GM18511 (cell line): ENCODE measurements at regions not wholly inside any gene's neighbourhood (a gene's known extent, or its start where the extent isn't known, plus 50 kb on each side); places are given as distances from the start of the nearest gene placed in this dataset.

Experiments
- ATAC-seq: cut with Tn5 transposase; IDR thresholded peaks from one replicate; pipeline ENCODE4 v1.9.1; 2021; ENCODE audit warnings: mild to moderate bottlenecking, moderate library complexity; ENCODE audit not compliant: unreplicated experiment

DNA sequence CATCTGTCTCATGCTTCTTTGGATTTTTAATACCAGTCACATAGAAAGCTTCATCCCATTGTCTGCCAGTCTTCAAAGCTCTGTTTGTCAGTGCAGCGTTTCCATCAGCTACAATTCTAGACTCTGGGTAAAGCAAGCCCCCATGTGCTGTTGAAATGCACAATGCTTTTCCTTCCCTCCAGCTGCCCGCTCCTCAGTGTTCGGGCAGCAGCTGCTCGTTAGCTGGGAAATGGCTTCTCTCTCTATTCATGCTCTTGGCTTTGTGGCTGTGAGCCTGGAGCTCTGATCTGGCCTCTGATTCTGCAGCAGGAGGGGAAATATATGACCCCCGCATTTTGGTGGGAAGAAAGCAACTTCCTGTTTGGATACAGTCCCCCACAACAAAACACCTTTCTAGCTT lies 213.0 kb upstream of the CDYL start:
- no peak for ATAC-seq

DNA sequence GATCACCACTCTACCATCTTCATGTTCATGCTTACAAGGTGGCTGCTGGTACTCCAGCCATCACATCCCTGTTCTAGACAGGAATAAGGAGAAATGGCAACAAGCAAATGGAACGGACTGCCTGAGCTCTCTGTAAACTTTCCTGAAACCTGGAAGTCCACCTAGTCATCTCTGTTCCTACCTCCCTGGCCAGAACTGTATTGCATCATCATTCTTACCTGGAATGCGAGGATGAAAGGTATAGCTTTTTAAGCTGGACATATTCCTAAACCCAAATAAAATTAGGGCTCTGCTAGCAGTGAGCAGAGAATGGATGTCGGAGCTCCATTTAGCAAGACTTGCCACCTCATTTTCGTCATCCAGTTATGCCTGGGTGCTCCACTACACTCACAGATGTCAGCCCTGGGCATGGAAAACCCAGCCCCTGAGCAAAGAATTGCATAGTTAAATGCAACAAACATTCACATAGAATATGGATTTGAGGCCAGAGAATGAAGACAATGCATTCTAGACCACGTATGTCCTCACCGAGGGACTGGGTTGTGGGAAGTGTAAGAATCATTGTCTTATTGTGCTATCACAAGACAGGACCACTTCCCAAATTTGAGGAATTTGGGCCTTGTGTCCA lies 214.3 kb upstream of the CDYL start:
- ATAC-seq: no peak

DNA sequence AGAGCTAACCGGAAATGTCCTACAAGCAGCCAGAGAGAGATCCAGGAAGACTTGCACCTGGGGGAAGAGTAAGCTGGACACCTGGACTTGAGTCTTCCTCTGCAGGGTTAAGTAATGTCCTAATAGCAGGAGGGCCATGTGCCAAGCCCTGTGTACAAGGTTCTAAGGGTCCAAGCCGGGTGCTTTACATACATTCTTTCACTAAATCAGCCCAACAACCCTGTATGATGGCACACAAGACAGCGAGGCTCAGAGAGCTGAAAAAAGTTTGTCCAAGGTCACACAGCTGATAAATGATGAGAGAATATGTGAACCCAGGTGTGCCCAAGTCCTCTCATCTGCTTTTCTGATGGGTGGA lies 215.1 kb upstream of the CDYL start:
- no peak for ATAC-seq

DNA sequence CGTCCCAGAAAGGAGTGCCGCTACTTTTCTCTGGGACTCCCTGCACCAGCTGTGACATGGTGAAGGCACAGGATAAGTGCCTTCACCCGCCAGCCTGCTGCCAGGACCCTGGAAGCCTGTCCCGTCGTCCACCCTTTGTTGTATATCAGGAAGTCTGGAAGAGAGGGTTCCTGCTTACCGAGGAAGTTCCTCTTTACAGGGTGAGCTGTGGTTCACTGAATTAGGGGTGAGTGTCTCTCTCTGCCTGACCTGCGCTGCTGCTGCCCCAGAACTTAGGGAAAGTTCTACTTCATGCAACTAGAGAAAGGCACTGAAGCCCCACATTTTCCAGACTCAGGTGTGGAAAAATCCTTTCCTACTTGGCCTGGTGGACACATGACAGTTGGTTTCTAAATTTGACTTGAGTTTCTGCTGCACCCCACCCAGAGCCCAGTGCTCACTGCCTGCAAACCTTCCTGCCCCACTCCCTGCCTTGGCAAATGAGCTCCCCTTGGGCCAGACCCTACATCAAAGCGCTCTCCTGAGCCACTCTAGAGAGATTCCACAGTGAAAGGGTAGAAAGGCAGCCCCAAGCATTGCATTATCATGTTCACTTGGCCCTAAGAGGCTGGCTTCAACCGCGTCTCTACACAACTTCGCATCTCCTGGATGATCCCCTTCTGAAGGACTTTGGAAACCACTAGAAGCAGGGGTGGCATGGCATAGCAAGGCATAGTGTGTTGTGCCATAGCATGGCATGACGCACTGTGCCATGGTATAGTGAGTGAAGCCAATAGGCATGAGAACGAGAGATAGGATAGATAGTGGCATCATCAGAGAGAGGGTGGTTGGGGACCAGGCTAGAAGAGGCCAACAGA lies 215.8 kb upstream of the CDYL start:
- no peak for ATAC-seq

DNA sequence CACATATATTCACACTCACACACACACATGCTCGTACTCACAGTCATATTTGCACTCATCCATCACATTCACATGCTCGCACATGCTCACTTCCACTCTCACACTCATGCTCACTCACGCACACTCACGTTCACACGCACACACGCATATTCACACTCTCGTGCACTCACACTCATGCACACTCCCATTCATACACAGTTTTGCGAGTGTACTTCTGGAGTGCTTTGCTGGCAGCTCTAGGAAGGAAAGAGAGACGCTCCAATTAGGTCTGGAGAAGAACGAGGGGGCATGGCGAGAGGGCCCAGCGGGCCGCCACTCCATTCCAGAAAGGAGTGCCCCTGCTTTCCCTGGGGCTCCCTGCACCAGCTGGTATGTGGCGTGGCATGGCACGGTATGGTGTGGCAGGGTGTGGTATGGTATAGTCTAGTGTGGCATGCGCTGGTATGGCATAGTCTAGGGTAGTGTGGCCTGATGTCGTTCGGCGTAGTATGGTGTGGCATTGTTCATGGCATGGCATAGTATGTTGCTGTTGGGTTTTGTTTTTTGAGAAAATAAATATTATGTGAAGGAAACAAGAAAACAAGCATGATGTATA lies 216.8 kb upstream of the CDYL start:
- ATAC-seq: no peak

DNA sequence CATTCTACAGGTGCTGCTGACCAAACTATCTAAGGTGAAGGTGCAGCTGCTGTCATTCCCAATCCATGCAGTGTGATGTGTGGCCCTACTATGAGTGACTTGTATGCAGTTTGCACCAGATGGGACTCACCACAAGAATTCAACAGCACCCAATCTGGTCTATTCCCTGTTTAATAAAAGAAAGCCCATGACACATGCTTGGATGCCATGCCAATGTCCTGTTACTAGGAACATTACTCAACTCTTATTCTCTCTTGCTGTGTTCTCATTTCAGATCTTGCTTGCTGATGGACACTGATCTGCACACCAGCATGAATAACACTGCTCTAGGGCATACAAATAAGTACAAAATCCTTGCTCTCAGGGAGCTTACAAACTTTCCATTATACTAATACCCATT lies 221.6 kb upstream of the CDYL start:
- no peak for ATAC-seq

DNA sequence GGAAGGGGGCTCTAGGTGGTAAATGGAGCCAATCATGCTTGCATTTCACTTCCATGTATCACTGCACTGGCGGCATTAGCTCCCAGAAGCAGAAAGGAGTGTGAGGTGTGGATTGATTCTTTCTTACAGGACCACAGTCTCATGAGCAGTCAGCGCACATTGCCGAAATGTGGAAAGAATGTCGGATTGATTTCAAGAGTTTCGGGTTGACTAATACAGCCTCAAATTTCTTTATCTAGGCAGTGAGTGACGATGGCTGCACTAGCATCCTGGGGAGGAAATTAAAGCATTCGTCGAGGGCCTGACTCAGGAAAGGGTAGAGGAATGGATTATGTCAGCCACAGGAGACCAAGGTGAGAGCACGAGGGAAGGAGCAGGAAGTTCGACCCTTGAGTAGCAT lies 222.8 kb upstream of the CDYL start:
- ATAC-seq: no peak

DNA sequence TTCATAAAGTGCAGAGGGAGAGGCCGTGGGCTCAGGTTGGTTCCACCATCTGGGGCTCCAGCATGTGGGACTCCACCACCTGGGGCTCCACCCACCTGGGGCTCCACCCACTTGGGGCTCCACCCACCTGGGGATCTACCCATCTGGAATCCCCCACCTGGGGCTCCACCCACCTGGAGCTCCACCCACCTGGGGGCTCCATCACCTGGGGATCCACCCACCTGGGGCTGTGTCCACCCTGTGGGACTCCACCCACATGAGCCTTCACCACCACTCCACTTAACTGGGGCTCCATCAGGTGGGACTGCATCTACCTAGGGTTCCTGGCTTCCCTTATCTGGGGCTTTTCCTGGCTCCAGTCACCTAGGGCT lies 226.0 kb upstream of the CDYL start:
- ATAC-seq: no peak

DNA sequence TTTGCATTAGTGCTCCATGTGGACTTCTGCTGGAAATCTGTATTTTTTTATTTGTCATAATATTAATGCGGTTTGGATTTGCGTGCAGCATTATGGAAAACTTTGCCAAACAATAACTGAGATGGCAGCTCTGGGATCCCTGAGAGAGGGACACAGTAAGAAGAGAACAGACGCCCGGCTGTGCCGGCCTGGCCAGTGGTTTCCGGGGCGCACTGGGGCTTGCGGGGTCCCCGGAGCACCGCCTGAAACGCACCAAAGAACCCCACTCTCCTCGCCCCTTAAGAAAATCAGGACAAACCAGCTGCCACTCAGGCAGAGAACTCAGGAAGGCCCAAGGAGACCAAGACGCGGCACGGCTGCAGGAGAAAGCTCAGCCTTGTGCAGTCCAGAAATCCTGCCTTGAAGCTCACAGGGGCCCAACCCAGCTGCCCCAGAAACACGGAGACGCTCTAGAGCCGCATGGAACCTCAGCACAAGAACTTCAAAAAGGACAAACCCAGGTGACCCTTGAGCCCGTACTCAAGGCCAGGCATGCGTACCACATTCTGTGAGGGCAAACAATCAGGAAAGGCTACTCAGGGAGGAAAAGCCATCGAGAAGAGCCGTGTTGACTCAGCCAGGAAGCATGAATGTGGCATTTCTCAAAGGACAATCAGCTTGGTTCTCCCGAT lies 226.5 kb upstream of the CDYL start:
- no peak for ATAC-seq

DNA sequence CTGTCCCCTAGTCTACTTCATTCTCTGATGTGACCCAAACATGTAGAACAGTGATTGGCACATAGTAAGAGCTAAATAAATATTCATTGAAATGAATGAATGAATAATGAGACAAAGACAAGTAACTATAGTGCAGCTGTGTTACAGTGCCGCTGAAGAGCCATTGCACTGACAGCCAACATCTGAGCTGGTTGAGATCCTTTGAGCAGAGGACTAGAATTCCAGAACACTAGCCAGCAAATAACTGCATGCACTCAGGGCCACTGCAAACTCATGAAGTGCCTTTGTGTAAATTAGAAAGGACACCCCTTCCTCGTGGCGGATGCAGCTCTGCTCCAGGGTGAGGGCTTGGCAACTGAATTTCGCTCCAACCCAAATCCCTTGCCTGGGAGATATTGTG lies 230.3 kb upstream of the CDYL start:
- no peak for ATAC-seq

DNA sequence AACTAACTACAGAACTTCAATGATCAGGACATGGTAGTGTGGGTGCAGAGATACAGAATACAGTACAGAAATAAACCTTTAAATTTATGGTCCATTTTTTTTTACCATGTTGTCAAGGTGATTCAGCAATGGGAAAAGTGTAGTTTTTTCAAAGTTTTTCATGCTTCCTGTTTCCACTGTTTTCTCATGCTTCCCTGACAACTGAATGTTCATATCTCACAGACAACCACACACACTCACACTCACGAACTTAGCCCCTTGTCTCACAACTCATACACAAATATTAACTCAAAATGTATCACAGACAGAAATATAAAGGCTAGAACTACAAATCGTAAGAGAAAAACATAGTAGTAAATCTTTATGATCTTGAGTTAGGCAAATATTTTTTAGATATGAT lies 232.6 kb upstream of the CDYL start:
- no peak for ATAC-seq

DNA sequence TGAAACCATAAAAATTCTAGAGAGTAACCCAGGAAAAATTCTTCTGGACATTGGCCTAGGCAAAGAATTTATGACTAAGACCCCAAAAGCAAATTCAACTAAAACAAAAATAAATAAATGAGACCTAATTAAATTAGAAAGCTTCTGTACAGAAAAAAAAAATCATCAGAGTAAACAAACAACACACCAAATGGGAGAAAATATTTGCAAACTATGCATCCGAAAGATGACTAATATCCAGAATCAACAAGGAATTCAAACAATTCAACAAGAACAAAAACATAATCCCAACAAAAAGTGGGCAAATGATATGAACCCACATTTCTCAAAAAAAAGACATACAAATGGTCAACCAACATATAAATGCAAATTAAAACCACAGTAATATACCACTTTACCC lies 242.6 kb upstream of the CDYL start:
- no peak for ATAC-seq

DNA sequence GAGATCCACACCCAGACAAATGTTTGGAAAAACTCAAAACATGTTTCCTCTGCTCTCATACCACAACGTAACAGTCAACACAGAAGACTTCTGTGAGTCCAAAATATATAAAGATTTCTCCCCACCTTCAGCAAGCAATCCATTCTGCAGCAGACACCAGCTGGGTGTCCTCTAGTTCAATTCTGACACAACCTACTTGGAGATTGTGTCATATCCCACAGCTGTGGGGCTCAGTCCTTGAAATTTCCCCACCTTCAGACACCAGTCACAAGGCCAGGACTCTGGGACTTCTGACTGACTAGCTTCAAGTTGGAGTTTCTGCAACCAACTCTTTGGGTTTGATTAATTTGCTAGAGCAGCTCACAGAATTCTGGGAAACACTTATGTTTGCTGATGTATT lies 244.8 kb upstream of the CDYL start:
- ATAC-seq: no peak

DNA sequence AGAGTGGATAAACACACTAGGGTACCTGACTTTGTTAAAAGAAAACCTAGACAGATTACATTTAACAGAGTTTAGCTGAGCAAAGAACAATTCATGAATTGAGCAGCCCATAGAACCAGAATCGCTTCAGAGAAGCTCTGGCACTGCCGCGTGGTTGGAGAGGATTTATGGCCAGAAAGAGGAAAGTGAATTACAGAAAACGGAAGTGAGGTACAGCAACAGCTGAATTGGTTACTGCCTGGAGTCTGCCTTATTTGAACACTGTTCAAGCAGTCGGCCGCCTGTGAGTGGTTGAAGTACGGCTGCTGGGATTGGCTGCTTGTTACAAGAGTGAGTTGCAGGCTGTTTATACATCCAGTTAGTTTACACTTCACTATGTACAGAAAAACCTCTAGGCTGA lies 253.8 kb upstream of the CDYL start:
- no peak for ATAC-seq

DNA sequence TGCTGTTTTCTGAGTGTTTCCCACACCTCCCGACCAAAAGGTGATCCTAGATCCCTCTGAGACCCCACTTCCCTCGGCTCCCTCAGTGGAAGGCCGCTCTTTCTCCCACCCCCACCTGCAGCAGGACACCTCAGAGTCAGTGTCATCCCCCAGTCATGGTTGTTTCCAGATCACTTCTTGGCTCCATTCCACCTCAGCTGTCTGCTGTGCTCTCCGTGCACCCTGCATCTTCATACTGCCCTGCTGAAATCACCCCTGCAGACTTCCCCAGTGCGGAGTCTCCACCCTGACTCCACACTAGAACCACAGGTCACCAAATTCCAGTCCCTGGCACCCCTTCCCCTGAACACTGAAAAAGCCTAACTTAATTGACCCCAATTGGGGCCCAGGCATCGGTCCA lies 255.1 kb upstream of the CDYL start:
- no peak for ATAC-seq

DNA sequence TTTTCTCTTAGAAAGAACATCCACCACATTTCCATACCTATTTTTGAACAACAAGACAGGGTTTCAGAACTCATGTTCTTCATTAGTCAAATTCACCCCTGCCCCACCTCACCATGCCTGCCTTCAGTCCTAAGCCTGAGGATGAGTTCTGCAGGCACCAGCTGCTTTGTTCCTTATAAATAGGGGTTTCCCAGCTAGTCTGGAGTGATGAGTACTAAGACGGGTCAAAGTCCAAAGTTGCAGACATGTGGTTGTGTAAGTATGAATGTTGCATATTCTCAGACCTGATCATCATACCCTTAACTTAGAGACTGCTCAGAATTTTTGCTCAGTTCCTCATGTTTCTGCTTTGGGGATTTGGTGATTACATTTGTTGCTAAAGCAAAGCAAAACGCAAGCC lies 257.7 kb upstream of the CDYL start:
- peak; percentile 49 for ATAC-seq

DNA sequence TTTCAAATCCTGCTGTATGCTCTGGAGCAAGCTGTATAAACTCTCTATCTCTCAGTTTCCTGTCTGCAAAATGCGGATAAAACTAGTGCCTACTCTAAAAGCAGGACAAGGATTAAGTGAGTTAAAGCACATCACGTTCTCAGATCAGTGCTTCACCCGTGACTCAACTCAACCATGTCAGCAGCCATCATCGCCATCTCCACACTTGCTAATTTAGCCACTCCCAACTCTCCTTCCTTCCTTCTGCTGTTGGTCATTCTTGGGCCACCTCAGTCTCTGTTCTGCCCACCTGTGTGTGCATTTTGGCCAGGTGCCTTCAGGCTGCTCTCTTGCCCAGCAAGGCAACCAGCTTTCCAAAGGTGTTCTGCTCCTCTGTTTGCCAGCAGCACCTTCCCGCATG lies 260.0 kb upstream of the CDYL start:
- ATAC-seq: no peak

DNA sequence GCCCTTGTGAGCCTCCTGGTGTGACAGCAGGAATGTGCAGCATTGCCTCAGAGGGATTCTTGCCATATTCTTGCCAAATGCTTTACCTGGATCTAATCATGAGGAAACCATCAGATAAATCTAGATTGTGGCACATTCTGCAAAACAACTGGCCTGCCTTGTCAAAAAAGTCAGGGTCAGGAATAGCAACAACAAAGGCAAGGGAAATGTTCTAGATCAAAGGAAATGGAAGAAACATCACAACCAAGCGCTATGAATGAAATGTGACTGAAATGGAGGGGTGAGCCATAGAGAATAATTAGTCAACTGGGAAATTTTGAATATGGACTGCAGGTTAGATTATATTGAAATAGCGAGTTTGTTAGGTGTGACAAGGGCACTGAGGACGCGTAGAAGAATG lies 262.6 kb upstream of the CDYL start:
- ATAC-seq: no peak

DNA sequence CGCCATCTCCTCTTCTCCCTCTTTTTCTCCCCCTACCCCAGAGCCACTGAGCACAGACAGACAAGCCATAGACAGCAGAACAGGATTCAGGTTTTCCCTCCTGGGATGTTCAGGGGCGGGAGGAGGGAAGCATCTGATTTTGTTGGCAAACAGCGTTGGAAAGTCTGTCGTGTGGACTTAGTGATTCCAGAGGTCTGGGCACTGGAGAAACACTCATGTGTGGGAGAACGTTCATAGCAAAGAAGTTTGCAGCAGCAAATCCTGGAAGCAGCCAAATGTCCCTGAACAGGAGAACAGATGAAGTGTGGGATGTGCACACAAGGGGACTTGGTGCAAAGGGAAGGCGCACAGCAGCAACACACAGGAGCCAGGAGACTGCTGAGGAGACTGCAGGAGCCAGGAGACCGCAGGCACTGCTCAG lies 264.1 kb upstream of the CDYL start:
- ATAC-seq: no peak

DNA sequence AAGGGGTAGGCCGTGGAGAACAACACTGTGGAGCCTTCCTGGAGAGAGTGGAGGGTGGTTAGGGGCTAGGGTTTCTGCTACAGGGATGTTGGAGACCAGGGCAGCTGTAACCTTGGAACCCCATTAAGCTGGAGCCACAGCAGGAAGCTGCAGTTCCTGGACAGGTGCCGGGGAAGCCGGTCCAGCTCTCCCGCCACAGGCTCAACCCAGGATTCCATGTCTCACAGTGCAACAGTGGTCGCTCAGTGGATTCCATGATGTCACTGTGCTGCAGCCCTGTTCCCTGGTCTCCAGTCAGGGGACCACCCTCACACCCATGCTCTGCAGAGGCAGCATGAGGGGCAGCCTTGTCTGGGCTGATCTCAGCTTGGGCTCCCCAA lies 264.6 kb upstream of the CDYL start:
- ATAC-seq: no peak

DNA sequence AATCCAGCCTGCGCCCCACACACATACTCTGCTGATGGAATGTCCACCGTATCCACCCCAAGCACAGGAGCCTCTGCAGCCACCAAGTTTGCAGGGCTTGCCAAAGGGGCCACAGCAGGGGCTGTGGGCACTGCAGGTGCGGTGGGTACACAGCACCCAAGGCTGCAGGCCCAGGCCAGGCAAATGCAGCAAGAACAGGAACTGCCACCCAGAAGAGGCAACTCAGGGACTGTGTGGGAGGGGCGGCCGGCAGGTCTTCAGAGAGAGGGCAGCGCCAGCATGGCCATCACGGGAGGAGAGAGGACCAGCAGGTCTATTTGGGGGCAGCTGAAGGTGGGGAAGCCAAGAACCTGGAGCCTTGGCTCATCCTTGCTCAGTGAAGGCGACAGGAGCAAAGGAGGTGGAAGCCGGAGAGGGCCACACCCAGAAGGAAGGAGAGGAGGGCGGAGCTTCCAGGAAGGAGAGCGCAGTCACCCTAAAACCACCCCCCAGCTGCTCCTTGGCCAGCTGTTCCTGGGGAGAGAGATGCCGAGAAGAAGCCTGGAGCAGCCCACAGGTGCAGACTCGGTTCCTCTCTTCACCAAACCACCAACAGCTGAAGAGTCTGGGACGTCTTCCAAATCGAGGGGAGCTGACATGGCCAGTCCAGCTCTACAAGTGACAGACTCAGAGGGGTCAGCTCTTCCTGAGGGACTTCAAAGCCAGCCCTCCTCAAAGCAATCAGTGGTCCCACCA lies 265.1 kb upstream of the CDYL start:
- ATAC-seq: no peak
